HG03060 (cell line): ENCODE measurements at regions not wholly inside any gene's neighbourhood (a gene's known extent, or its start where the extent isn't known, plus 50 kb on each side); places are given as distances from the start of the nearest gene placed in this dataset.

Experiments
- ATAC-seq: cut with Tn5 transposase; IDR thresholded peaks from one replicate; pipeline ENCODE4 v1.9.1; 2021; ENCODE audit warnings: low read depth, moderate number of reproducible peaks; ENCODE audit not compliant: unreplicated experiment

DNA sequence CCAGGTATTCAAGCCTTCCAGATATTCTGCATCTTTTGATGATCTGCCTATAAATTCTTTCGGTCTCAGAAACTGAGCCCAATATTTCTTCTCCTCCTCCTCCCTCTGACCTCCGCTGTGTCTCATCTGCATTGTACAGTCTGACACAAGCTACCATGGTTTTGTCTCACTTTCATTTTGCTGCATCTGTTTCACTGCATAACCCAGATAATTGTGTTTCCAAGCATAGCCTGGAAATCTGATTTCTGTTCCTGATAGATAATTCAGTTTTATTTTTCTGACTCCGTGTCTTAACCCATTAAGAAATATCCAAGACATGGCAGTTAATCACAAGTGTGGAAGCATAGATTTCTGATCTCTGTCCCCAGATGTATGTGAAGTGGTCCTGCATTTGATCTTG lies 374.2 kb upstream of the SEMA3A start:
- no peak for ATAC-seq

DNA sequence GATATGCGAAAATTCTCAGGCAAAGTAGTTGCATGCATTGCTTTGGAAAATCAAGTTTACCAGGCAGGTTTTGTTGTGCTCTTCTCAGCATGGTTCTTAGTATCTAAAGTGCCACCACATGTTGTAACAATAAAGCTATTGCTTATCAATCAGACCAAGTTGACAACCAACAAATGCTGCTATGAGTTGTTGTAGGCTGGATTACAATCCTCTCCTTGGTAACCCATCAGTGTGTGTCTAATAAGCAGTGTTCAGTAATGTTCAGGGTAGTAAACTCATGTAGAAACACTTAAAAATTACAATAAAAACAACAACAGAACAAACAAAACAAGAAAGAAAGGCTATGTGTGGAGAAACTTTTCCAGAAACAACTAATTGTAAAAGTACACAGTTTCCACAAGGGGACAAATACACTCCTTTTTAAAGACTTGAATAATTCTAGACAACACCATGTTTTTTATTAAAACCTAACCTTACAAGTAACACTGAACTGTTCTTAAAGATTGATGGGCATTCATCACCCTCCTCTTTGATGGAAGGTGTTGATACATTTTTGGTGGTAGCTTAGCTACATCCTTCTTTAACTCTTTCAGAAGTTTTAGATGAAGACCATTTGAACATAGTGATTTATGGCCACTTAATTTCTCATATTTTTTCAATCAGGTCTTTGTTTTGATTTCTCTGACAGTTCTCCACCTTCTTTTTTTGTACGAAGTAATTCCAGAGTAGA lies 370.9 kb upstream of the SEMA3A start:
- no peak for ATAC-seq

DNA sequence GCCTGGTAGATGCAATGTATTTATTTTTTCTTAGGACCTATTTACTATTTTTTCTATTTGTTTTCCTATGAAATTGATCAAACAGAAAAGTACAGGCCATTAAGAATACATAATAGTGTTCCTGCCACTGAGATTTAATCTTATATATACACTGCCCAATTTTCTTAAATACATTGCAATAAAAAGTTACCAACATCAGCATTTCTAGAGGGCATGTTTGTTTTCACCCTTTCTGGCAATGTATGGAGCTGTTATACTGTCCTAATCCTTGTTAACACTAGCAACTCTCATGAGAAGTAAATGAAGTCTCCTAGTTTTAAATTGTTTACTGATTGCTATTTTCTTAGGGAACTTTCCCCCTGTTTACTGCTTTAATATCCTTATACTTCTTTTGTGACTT lies 359.1 kb upstream of the SEMA3A start:
- ATAC-seq: no peak

DNA sequence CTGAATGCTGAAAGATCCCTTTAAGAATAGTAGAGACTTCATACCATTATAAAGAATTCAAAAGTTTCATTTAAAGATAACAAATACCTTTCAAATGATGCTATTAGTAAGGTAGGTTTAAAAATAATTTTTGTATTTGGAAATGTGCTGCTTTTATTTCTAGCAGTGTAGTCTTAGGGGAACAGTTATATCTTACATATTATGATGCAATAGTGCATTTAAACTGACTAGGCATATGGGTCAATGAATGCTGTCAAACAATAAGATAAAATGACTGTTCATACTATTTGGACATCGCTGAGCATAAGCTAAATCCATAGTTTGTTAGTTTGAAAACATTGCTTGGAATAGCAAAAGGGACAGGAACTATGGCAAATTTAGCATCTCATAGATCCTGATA lies 354.8 kb upstream of the SEMA3A start:
- no peak for ATAC-seq

DNA sequence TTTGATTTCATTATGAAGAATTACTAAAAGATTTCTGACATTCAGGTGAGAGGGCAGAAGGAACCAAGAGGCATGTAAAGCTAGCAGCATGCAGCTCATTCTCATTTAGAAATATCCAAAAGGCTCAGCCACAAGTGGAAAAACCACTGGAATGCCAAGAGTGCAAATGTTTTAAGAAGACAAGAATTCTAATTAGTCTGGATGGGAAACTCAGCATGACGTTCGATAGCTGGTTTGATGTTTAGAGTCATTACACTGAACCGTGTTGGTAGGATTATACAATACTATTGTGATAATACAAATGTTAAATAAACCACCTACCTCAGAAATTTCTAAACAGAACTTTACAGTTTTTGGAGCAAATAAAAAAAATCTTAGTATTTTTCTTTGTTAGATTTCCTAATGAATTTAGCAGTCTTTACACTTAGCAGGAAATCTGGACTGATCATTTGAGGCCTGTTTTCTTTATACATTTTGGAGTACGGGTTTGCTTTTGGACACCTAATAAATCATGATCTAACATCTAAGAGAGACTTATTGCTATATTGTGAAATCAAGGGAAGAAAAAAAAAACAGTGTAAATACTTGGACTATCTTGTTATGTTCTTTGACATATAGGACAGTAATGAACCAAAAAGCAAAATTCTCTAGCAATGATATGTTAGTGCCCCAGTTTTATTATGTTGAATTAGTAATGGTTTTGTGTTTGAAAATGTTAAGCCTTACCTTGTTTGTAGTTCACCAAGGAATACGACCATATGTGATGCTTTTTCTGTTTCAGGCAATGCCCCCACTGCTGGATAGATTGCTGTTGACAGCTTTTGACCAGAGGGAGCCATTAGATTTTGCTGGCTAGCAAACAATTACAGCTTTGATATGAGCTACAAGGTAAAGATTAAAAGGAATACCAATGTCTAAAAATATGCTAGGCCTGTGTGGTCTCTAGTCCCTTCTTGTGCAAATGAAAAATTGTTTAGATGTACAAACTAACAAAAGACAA lies 354.1 kb upstream of the SEMA3A start:
- ATAC-seq: no peak

DNA sequence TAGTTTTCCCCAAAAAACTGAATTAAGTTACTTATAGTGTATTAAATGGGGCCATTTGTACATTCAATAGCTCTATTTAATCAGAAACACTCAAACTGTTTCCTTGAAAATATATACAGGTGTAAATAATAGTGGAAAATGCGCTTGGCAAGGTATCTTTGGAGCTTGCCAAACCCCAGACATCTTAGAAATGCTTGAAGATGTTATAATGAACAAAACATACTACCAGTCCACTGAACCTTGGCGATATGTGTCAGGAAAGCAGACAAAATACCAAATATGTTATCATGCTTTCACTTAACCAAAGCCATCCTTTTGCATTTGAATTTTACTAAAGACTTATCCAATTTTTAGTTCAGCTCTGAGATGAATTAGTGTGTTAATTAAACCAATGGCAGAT lies 352.7 kb upstream of the SEMA3A start:
- ATAC-seq: no peak

DNA sequence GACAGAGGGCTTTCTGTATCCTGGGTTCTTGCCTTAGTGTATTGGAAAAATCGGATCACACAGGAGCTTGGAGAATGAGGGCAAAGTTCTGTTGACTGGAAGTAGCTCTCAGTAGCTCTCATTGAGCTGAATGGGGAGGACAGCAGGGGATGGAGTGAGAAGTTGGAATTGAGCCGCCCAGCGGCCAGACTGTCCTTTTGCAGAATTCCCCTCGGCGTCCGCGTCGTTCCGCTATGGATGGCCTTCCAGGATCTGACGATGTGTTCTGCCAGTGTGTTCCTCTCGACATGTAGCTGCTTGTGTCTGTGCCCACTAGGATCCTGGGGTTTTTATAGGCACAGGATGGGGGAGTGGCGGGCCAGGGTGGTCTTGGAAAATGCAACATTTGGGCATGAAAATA lies 351.8 kb upstream of the SEMA3A start:
- ATAC-seq: no peak

DNA sequence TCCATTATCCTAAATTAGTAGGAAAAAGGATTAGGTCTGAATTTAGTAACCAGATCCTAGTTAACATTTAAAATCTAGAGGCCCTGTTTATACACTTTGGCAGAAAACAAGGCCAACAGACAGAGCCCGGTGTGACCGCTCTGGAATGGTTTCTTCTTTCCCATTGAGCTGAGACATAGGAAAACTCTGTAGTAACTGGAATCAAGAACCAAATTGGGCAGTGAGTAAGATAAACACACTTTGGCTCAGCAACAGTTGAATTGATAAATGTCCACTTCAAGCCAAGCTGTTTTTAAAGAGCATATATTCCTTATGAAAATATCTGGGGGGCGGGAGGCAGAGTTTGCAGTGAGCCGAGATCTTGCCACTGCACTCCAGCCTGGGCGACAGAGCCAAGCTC lies 343.7 kb upstream of the SEMA3A start:
- no peak for ATAC-seq

DNA sequence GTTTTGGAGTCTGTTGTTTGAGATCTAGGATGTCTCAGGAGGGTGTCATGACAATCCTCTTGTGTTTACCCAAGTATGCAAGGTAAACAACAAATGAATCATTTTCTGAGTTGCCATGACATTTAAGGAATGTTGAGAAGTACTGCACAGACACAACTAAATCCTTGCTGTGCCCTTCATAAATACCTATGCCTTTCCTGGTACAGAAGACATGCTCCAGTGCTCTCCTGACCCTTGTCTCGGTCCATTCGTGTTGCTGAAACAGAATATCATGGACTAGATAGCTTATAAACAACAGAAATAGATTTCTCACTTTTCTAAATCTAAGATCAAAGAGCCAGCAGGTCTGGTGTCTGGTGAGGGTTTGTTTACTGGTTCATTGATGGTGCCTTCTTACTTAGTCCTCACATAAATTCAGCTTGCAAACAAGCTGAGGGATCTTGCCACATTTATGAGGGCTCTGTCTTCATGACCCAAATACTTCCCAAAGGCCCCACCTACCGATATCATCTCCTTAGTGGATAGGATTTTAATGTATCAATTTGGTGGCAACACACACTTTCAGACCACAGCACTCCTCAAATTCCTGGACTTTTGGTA lies 341.8 kb upstream of the SEMA3A start:
- no peak for ATAC-seq

DNA sequence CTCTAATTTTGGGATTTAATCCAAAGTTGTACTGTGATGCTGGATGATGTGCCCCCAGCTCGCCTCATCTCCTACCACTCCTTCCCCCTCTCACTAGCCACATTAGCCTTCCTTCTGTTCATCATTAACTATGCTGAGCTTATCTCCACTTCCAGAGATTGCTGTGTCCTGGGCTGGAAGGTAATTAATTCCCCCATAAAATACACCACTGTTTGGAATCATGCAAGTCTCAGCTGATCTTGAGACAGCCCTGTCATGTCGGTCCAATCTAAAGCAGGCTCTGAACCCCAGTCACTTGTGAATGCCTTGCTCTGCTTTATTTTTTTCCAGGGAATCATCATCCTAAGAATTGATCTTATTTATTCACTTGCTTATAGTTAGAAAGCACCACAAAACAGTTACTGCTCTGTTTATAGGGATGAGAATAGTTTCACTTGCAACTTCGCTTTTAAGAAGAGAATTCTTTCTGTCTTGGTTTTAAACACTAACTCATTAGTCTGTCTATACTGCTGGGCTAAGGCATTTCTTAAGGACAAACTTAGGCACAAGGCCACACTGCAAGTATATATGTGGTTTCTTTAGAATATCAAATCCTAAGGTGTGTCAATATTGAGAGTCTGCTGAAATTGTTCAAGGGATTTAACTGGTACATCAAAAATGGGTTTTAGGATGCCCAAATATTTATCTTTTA lies 341.1 kb upstream of the SEMA3A start:
- ATAC-seq: no peak

DNA sequence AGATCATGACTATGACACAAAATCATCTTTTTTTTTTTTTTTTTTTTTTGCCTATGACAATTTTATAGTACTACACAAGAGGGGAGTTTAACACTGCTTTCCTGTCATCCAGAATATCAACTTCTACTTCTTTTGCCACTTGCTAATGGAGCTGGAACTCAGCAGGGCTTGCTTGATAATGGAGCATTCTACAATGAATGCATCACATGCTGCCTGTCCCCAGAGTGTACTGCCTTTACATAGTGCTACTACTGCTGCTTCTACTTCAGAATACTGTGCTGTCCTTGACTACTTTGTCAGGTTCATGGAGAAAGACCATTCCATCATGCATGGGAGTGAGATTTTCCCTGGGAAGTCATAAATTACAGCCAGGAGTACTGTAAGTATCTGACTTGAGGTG lies 338.6 kb upstream of the SEMA3A start:
- ATAC-seq: no peak

DNA sequence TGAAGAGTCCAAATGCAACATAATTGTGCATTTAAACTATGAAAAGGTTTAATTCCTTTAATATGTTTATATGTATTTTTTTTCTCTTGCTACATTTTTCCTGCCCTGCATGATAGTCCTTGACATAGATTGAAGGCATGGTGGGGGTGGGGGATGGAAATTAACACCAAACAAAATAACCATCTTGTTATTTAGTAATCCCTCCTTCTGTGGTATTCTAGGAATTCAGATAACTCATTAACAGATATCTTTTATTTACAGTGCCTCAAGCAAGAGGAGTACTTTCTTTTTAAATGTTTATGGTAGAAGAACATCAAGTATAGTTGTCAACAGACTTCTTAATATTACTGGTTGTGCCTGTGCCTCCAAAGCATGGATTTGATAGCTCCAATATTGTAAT lies 337.6 kb upstream of the SEMA3A start:
- ATAC-seq: no peak

DNA sequence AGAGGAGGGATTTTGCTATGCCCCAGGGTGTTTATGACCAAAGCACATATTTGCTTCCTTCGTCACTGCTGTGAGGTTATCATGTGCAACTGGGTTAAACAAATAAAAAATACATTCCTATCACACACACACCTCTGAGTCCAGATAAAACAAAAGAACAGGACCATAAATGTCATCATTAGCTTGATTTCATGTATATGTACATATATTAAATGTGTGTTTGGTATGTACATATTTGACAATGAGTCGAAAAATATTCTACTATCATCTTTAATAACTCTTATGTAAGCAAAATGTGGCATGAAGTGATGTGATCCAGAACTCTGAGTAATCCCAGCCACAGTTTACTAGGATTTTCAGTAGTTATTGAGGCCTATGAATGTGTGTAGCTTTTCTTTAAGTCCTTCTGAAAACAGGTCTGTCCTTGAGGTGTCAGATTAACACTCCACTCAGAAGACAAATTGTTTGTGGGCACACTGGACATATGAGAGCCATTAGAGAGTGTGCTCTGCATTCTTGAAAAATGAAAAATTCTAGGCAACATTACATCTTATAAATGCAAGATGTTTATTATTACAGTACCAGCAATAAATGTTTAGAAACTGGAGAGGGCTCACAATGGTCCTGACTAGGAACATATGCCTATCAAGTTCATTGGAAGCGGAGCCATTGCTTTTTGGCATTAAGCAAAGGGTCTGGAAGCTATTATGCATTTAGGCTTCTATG lies 335.1 kb upstream of the SEMA3A start:
- no peak for ATAC-seq

DNA sequence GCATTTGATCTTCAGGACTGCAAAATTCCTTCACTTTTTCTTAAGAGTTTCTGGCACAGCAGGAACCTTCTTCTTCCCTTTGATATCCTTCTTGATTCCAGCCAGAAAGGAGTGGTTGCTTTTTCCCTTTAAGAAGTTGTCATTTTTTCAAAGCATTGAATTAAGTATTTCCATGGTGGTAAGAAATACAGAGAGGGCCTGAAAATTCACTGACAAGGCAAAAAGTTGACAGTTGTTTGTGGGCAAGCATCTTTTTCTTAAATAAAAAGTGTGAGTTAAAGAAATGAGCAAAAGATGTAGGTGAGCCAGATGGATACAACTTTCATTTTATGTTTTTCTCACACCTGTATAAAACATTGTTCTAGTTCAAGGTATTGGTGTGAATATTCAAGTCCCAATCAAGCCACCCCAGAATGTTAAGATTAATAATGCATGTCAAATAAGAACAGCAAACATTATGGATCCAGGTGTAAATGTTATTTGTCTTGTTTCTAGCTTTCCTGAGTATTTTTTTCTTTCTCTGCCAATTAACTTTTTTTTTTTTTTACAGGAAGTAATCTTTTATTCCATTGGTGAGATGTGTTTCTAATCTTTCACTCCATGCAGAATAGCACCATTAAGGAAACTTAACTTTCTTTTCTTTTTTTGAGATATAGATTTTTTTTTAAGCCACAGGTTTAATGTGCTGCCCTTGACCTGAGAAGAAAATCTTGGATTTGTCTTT lies 334.3 kb upstream of the SEMA3A start:
- ATAC-seq: no peak

DNA sequence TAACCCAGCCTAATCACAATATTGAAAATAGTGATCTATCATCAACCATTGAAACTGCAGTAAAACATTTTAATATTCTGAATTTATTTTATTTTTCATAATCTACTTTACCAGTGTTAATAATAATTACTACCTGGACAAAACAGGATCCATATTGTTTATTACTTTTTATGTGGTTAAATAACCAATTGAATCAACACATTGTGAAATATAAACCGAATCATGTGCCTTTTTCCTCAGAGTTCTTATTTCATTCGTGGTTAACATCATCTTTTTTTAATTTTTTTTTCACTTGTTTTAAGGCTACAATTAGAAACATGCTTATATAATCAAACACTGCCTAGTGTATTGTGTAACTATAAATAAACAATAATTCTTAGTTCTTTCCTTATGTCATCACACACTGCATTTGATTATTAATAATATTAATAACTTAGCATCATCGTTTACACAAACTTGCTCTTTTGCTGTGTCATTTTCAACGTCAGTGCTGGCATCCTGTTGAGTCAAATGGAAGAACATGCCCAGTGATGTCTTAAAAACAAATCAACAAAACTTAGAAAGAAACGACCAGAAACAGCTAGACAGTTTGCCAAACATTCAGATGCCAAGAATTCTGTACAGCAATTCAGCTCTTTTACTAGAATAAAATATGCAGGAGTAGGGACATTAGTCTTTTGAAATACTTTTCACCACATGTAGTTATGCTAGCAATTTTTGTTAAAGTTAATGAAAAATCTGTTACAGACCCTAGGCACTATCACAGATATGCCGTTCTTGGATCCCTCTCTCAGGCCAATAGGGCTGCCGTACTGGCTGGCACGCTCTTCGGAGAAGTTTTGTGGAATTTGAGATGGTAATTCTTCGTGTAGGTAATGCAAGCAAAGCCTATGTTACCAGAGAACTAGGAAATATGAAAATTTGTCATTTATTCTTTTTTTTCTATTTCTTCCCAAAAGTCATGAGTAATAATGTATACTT lies 330.4 kb upstream of the SEMA3A start:
- no peak for ATAC-seq

DNA sequence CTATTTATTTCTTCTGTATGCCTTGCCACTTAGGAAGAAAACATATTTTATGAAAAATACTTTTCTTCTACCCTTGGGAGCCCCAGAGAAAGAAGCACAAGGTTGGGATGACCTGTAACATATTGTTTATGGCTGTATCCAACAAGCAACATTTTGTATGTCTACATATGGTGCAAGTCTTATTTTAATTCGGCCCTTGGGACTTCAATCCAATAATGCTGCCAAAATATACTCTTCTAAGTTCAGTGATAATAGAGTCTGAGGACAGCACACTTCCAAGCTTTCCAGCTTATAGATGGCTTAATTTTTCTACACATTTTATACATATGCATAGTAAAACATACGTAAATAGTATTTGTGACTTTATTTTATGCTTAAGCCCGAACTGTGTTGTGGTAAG lies 318.5 kb upstream of the SEMA3A start:
- ATAC-seq: no peak

DNA sequence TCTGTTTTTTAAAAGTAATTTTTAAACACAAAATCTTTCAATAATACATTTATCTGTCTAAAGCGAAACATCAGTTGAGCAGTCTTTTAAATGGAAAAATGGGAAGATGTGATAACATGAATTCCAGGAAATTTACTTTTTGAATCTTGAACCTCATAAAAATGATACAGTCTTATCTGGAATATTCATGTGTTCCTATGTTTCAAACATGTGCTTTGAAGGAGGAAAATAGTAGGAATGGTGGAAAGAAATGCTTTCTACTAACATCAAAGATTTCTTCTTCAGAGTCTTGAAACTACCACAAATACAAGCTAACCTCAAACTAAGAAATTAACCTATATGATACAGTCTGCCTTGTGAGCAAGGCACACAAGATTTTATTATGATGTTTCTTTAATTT lies 317.5 kb upstream of the SEMA3A start:
- no peak for ATAC-seq

DNA sequence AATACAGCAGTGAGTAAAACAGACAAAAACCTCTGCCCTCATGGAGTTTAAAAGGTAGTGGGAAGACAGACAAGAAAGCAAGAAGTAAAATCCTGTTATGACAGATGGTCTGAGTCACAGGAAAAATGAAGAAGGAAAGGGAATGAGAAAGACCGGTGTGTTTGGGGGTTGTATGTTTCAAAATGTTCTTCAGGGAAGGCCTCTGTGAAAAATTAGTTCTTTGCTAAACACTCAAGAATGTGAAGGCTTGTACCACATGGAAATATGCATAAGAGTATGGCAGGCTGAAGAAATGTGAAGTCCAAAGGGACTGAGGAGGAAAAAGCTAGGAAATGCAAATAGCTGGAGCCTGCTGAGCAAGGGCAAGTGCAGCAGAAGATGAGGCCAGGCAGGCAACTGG lies 315.9 kb upstream of the SEMA3A start:
- ATAC-seq: no peak
